PFSK-1 (cell line): ENCODE measurements at regions not wholly inside any gene's neighbourhood (a gene's known extent, or its start where the extent isn't known, plus 50 kb on each side); places are given as distances from the start of the nearest gene placed in this dataset.

Experiments
- FOXP2 ChIP-seq: optimal IDR thresholded peaks from 2 replicates; pipeline ENCODE3; 2011; ENCODE audit warnings: borderline replicate concordance, control low read depth, inconsistent platforms; ENCODE audit not compliant: insufficient read depth; ENCODE audit errors: extremely low read length, extremely low read depth
- POLR2AphosphoS5 ChIP-seq: IDR thresholded peaks from 2 replicates; pipeline ENCODE4 v1.6.1; 2012; ENCODE audit warnings: low read depth, mild to moderate bottlenecking, control low read depth, low read length, moderate library complexity
- SIN3A ChIP-seq: IDR thresholded peaks from 2 replicates; pipeline ENCODE4 v1.6.1; 2012; ENCODE audit warnings: mild to moderate bottlenecking, low read length, moderate library complexity, borderline replicate concordance; ENCODE audit not compliant: insufficient read depth
- TAF1 ChIP-seq: IDR thresholded peaks from 2 replicates; pipeline ENCODE4 v1.6.1; 2012; ENCODE audit warnings: low read length, control low read depth, borderline replicate concordance; ENCODE audit not compliant: insufficient read depth
- TF ChIP-seq, protein P1 (sequence below), 2 experiments: IDR thresholded peaks; 2 replicates each; pipeline versions ENCODE4 v1.6.1 to v1.8.0; 2011 to 2012; ENCODE audit warnings: low read depth in 2 of 2, low read length in 2 of 2, control low read depth in 1 of 2, inconsistent platforms in 1 of 2, mild to moderate bottlenecking in 1 of 2, moderate library complexity in 1 of 2; ENCODE audit not compliant: insufficient read depth in 1 of 2

DNA sequence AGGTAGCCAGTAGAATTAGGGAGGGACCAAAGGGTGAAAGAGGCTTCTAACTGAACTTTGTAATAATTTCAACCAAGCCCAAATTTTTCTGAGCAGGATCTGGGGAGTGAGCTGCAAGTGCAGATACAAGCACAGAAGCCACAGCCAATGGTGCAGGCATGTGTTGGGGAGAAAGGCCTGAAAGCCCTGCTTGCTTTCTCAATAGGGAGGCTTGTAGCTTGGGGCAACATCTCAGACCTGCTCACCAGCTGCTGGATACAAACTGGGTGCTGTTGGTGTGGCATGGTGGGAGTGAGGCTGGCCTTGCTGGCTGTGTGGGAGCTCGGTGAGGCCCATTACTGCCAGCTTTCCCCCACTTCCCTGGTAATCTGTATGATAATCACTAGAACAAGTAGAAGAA lies 688.5 kb upstream of the SEMA3D start:
- TF ChIP-seq FOXP2: no peak
- no peak for TF ChIP-seq TAF1
- no peak for TF ChIP-seq SIN3A
- TF ChIP-seq POLR2AphosphoS5: no peak
- TF ChIP-seq, protein P1, sequence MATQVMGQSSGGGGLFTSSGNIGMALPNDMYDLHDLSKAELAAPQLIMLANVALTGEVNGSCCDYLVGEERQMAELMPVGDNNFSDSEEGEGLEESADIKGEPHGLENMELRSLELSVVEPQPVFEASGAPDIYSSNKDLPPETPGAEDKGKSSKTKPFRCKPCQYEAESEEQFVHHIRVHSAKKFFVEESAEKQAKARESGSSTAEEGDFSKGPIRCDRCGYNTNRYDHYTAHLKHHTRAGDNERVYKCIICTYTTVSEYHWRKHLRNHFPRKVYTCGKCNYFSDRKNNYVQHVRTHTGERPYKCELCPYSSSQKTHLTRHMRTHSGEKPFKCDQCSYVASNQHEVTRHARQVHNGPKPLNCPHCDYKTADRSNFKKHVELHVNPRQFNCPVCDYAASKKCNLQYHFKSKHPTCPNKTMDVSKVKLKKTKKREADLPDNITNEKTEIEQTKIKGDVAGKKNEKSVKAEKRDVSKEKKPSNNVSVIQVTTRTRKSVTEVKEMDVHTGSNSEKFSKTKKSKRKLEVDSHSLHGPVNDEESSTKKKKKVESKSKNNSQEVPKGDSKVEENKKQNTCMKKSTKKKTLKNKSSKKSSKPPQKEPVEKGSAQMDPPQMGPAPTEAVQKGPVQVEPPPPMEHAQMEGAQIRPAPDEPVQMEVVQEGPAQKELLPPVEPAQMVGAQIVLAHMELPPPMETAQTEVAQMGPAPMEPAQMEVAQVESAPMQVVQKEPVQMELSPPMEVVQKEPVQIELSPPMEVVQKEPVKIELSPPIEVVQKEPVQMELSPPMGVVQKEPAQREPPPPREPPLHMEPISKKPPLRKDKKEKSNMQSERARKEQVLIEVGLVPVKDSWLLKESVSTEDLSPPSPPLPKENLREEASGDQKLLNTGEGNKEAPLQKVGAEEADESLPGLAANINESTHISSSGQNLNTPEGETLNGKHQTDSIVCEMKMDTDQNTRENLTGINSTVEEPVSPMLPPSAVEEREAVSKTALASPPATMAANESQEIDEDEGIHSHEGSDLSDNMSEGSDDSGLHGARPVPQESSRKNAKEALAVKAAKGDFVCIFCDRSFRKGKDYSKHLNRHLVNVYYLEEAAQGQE (IDR thresholded peaks at IDR 0.05; ENCODE audit: insufficient read depth in 1 of 2, low read depth in 2 of 2, low read length in 2 of 2): no peak

DNA sequence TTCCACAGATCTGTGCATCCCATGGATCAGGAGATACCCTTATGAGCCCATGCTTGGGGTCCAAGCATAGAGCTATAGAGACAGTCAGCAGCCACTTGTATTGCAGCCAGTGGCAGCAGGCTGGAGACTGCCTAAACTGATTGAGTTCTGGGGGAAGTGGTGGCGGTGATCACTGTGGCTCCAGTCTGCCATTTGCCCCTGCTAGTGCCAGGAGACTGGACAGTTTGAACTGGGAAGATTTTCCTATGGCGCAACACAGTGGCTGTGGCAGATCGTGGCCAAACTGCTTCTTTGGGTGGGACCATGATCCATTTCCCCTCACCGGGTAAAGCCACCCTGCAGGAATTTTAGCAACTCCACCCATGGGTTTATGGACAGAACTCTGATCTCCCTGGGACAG lies 679.7 kb upstream of the SEMA3D start:
- TF ChIP-seq SIN3A: no peak

DNA sequence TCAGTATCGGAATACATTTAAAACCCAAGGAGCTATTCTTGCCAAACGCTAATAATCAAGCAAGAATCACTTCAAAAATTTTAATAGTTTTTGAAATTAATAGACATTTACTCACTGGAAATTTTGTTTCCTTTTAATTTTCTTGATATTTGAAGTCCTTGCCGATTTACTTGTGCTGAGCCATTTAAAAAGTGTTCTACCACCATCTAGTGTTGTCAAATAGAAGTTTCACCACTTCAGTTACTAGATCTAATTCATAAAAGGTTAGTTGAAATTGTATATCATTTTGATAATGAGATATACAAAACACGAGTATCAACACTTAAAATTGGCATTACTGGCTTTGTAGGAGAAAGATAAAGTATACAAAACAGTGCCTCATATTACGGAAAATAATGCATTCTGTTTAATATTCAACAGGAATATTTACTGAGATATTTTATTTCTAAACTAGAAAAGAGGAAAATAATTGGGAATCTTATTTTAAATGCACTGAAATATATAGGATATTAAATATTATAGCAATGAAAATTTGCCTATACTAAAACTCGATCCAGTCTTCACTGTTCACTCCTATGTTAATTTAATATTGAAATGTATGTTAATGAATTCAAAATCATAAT lies 664.8 kb upstream of the SEMA3D start:
- TF ChIP-seq, protein P1 (IDR thresholded peaks at IDR 0.05; ENCODE audit: insufficient read depth in 1 of 2, low read depth in 2 of 2, low read length in 2 of 2): no peak
- TF ChIP-seq FOXP2 (no peak), SIN3A (no peak)

DNA sequence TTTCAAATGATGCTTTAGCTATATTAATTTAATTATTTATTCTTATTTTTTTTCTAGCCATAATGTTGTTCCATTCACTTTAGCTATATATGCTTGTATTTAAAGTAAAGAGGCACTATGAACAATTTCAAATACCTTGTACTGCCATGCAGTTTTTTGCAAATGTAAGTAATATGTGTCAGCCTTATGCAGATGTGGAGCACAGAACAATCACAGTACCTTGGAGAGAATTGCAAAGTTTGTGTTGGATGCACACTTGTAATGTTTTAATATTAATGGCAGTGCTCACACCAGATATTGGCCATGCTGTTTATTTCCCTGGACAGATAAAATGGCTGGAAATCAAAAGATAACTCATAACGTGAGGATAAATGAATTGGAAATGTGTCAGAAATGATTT lies 663.5 kb upstream of the SEMA3D start:
- TF ChIP-seq SIN3A (no peak), POLR2AphosphoS5 (no peak), TAF1 (no peak), FOXP2 (no peak)
- TF ChIP-seq, protein P1 (IDR thresholded peaks at IDR 0.05; ENCODE audit: insufficient read depth in 1 of 2, low read depth in 2 of 2, low read length in 2 of 2): no peak

DNA sequence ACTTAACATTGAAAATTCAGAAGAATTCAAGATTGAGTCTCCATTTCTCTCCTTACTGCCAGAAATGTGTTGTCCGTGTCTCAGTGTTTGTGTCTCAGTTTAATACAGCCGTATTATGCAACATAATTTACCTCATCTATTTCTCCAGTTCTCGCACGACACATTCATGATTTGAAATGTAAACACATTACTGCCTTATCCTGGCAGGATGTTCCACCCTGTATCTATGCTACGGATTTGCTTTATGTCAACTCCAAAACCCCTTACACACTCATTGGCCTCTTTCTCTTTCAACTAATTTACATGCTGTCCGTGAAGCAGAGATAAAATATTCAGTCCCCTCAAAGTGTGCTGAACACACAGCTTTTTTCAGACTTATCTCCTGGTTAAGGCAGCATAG lies 653.7 kb upstream of the SEMA3D start:
- TF ChIP-seq, protein P1 (IDR thresholded peaks at IDR 0.05; ENCODE audit: insufficient read depth in 1 of 2, low read depth in 2 of 2, low read length in 2 of 2): no peak
- peak; percentile 68 for TF ChIP-seq FOXP2

DNA sequence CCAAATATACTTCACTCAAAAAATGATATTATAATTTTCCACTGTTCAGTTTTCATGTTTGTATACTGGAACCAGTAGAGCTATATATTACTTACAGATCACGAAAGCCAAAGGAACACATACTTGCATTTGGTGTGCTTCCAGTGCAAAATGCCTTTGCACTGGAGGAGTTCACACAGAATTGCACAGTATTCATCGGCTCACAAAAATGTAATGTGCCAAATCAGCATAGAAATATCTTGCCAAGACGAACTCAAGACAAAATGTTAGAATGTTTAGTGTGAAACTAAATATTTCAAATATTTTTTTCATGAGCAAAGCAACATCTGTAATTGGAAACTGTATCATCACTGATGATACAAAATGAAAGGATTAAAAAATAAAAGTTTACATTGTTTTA lies 646.2 kb upstream of the SEMA3D start:
- TF ChIP-seq POLR2AphosphoS5: no peak
- TF ChIP-seq FOXP2: no peak
- TF ChIP-seq TAF1: no peak
- no peak for TF ChIP-seq SIN3A
- TF ChIP-seq, protein P1 (IDR thresholded peaks at IDR 0.05; ENCODE audit: insufficient read depth in 1 of 2, low read depth in 2 of 2, low read length in 2 of 2): no peak
